T-cell (primary cell): ENCODE measurements at regions not wholly inside any gene's neighbourhood (a gene's known extent, or its start where the extent isn't known, plus 50 kb on each side); places are given as distances from the start of the nearest gene placed in this dataset.

ENCODE experiments used
- ATAC-seq, 4 experiments: fragments of 200-7000 bp in 3 of 4; fragments of 150-1000 bp in 1 of 4; cut with Tn5 transposase; replicated peaks in 1 of 4; 1 replicate in 3 of 4; 2 replicates in 1 of 4; pipeline ENCODE4 v1.10.0; 2021; ENCODE audit warnings: moderate library complexity in 3 of 4, mild to moderate bottlenecking in 2 of 4, moderate number of reproducible peaks in 1 of 4
- CTCF ChIA-PET, 2 donors: fragments of 300-600 bp; sonication (Branson Sonifier 250); formaldehyde crosslinking; loops; one replicate each; lab custom pipeline; 2022; ENCODE audit warnings: antibody characterized with exemption in 2 of 2; lab: Charles Lee
- POLR2A ChIA-PET, 2 donors: fragments of 300-600 bp; sonication (Branson Sonifier 250); formaldehyde crosslinking; loops; one replicate each; lab custom pipeline; 2022; ENCODE audit warnings: antibody characterized with exemption in 2 of 2; lab: Charles Lee
- DNase-seq, 35 experiments: peaks; one replicate each; pipeline versions ENCODE4 v3.0.0 to v3.0.0-alpha.2; 2013 to 2023
- H3K27ac ChIP-seq: one replicate; pipeline ENCODE4 v1.5.1; 2013; ENCODE audit warnings: low read length
- H3K27me3 ChIP-seq, 2 experiments: replicated peaks in 1 of 2; 1 replicate in 1 of 2; 2 replicates in 1 of 2; pipeline versions ENCODE4 v1.6.1 to v1.7.0; 2013; ENCODE audit warnings: low read length in 1 of 2, mixed read lengths in 1 of 2; ENCODE audit not compliant: control insufficient read depth in 2 of 2, insufficient read depth in 2 of 2; ENCODE audit errors: extremely low read depth in 1 of 2
- H3K36me3 ChIP-seq, 2 donors: 1 replicate in 1 of 2; 2 replicates in 1 of 2; pipeline versions ENCODE4 v1.6.1 to v1.7.0; 2013; ENCODE audit warnings: low read length in 1 of 2; ENCODE audit not compliant: control insufficient read depth in 2 of 2, insufficient read depth in 1 of 2; ENCODE audit errors: extremely low read depth in 1 of 2
- H3K4me1 ChIP-seq, 2 experiments: 1 replicate in 1 of 2; 2 replicates in 1 of 2; pipeline versions ENCODE4 v1.6.1 to v1.7.0; 2013; ENCODE audit warnings: low read length in 2 of 2, mixed read lengths in 1 of 2; ENCODE audit not compliant: insufficient read depth in 2 of 2, control insufficient read depth in 1 of 2; ENCODE audit errors: extremely low read depth in 1 of 2
- H3K4me3 ChIP-seq, 2 donors: 1 replicate in 1 of 2; 2 replicates in 1 of 2; pipeline versions ENCODE4 v1.5.1 to v1.7.0; 2013; ENCODE audit warnings: mild to moderate bottlenecking in 2 of 2, low read length in 1 of 2, moderate library complexity in 1 of 2; ENCODE audit not compliant: control insufficient read depth in 1 of 2; ENCODE audit errors: extremely low read depth in 1 of 2
- H3K9me3 ChIP-seq: 2 replicates; pipeline ENCODE4 v1.7.0; 2013
- H3K27ac Mint-ChIP-seq, 2 donors: one replicate each; pipeline ENCODE4 v1.8.0; 2020 to 2021; ENCODE audit warnings: mild to moderate bottlenecking in 2 of 2, mixed read lengths in 2 of 2
- H3K27me3 Mint-ChIP-seq, 2 donors: one replicate each; pipeline ENCODE4 v1.8.0; 2021 to 2022; ENCODE audit warnings: mixed read lengths in 2 of 2
- H3K36me3 Mint-ChIP-seq: one replicate; pipeline ENCODE4 v1.8.0; 2021; ENCODE audit warnings: mixed read lengths
- H3K4me1 Mint-ChIP-seq, 3 donors: one replicate each; pipeline ENCODE4 v1.8.0; 2020 to 2022; ENCODE audit warnings: mixed read lengths in 3 of 3, mild to moderate bottlenecking in 1 of 3
- H3K4me3 Mint-ChIP-seq, 3 donors: one replicate each; pipeline ENCODE4 v1.8.0; 2020 to 2022; ENCODE audit warnings: mild to moderate bottlenecking in 3 of 3, mixed read lengths in 3 of 3, moderate library complexity in 3 of 3
- H3K9me3 Mint-ChIP-seq, 3 donors: one replicate each; pipeline ENCODE4 v1.8.0; 2020 to 2022; ENCODE audit warnings: mixed read lengths in 3 of 3
- WGBS: methylation state at CpG from one replicate; pipeline ENCODE4 v1.1.5; 2013; ENCODE audit warnings: missing lambda C conversion rate; ENCODE audit not compliant: insufficient coverage; 5-methylcytosine and 5-hydroxymethylcytosine counted together

GRCh38 chr2:23112517-23112916 is 272.5 kb upstream of the KLHL29 start:
- Mint-ChIP-seq H3K4me3 (no peak overlapping the region), H3K27me3 (peaks cover 0 to 12% of the 10 kb centered on the region in 2 donors), H3K27ac (no peak overlapping the region), H3K36me3 (no peaks in the 10 kb centered on the region), H3K4me1 (no peaks in the 10 kb centered on the region), H3K9me3 (peaks cover 5 to 19% (median 11%) of the 10 kb centered on the region in 3 donors)
- ChIA-PET CTCF (no interaction called here), POLR2A (no interaction called here)
- Histone ChIP-seq H3K36me3 (no peaks in the 10 kb centered on the region), H3K27me3 (no peaks in the 10 kb centered on the region), H3K9me3 (no peaks in the 10 kb centered on the region), H3K4me1 (no peaks in the 10 kb centered on the region), H3K4me3 (no peak overlapping the region), H3K27ac (no peak overlapping the region)
- no peak for ATAC-seq
- WGBS: 100% methylated on average over 2 of the region's 6 CpGs
- DNase-seq: no peak

GRCh38 chr2:23114299-23114698 is 270.7 kb upstream of the KLHL29 start:
- no peak for ATAC-seq

GRCh38 chr2:23118313-23118712 is 266.7 kb upstream of the KLHL29 start:
- Mint-ChIP-seq H3K9me3 (peaks cover 0 to 5% (median 0%) of the 10 kb centered on the region in 3 donors), H3K27ac (no peak overlapping the region), H3K36me3 (no peaks in the 10 kb centered on the region), H3K27me3 (peaks cover 2 to 12% of the 10 kb centered on the region in 2 donors), H3K4me3 (no peak overlapping the region), H3K4me1 (no peaks in the 10 kb centered on the region)
- DNase-seq: no peak
- H3K27ac ChIP-seq: no peak overlapping the region
- 87% methylated on average over 9 of the region's 9 CpGs for WGBS
- ChIA-PET CTCF (no interaction called here), POLR2A (no interaction called here)
- no peaks in the 10 kb centered on the region for H3K4me1 ChIP-seq
- no peaks in the 10 kb centered on the region for H3K9me3 ChIP-seq
- no peak overlapping the region for H3K4me3 ChIP-seq
- H3K27me3 ChIP-seq: peaks cover 0 to 4% of the 10 kb centered on the region in 2 experiments
- no peaks in the 10 kb centered on the region for H3K36me3 ChIP-seq
- no peak for ATAC-seq

More at GRCh38 chr2:23114299-23114698, 270.7 kb upstream of the KLHL29 start:
- Mint-ChIP-seq H3K4me1 (no peaks in the 10 kb centered on the region), H3K27me3 (peaks cover 0 to 12% of the 10 kb centered on the region in 2 donors), H3K36me3 (no peaks in the 10 kb centered on the region), H3K4me3 (no peak overlapping the region), H3K27ac (no peak overlapping the region), H3K9me3 (peaks cover 5 to 15% (median 11%) of the 10 kb centered on the region in 3 donors)
- no peaks in the 10 kb centered on the region for H3K4me1 ChIP-seq
- H3K27ac ChIP-seq: no peak overlapping the region
- H3K36me3 ChIP-seq: no peaks in the 10 kb centered on the region
- H3K27me3 ChIP-seq: no peaks in the 10 kb centered on the region
- ChIA-PET POLR2A (no interaction called here), CTCF (no interaction called here)
- no CpG with 5 or more reads among the region's 1 CpG for WGBS
- H3K9me3 ChIP-seq: no peaks in the 10 kb centered on the region
- H3K4me3 ChIP-seq: no peak overlapping the region
- no peak for DNase-seq

GRCh38 chr2:23118894-23119293 is 266.1 kb upstream of the KLHL29 start:
- H3K27ac Mint-ChIP-seq: no peak overlapping the region
- POLR2A ChIA-PET: no interaction called here

GRCh38 chr2:23120161-23120560 is 264.8 kb upstream of the KLHL29 start:
- H3K36me3 ChIP-seq: no peaks in the 10 kb centered on the region

More at GRCh38 chr2:23118894-23119293, 266.1 kb upstream of the KLHL29 start:
- no peak overlapping the region for H3K27ac ChIP-seq
- H3K36me3 Mint-ChIP-seq: no peaks in the 10 kb centered on the region
- CTCF ChIA-PET: no interaction called here
- H3K9me3 Mint-ChIP-seq: peaks cover 0 to 2% (median 0%) of the 10 kb centered on the region in 3 donors
- ATAC-seq (no peak), DNase-seq (no peak)
- WGBS: 90% methylated on average over 8 of the region's 11 CpGs
- no peaks in the 10 kb centered on the region for H3K36me3 ChIP-seq
- no peaks in the 10 kb centered on the region for H3K4me1 ChIP-seq
- no peak overlapping the region for H3K4me3 ChIP-seq
- no peaks in the 10 kb centered on the region for H3K9me3 ChIP-seq
- peaks cover 4 to 11% of the 10 kb centered on the region in 2 donors for H3K27me3 Mint-ChIP-seq
- peaks cover 0 to 4% of the 10 kb centered on the region in 2 experiments for H3K27me3 ChIP-seq
- no peaks in the 10 kb centered on the region for H3K4me1 Mint-ChIP-seq
- H3K4me3 Mint-ChIP-seq: no peak overlapping the region

GRCh38 chr2:23121968-23122648 is 262.9 kb upstream of the KLHL29 start:
- Mint-ChIP-seq H3K4me1 (no peaks in the 10 kb centered on the region), H3K4me3 (no peak overlapping the region), H3K36me3 (no peaks in the 10 kb centered on the region), H3K27ac (no peak overlapping the region), H3K27me3 (peaks cover 4 to 16% of the 10 kb centered on the region in 2 donors), H3K9me3 (no peaks in the 10 kb centered on the region)
- POLR2A ChIA-PET: no interaction called here
- Histone ChIP-seq H3K9me3 (no peaks in the 10 kb centered on the region), H3K27me3 (peaks cover 0 to 6% of the 10 kb centered on the region in 2 experiments), H3K36me3 (no peaks in the 10 kb centered on the region), H3K4me1 (no peaks in the 10 kb centered on the region), H3K27ac (no peak overlapping the region), H3K4me3 (no peak overlapping the region)
- WGBS: 79% methylated on average over 3 of the region's 4 CpGs
- DNase-seq (no peak), ATAC-seq (no peak)
- CTCF ChIA-PET: interaction anchor here in 1 of 2 donors (0.6 kb wide), 1 partner anchor 24 kb away, joined by 3 read pairs; no protein-coding TSS in a partner anchor

More at GRCh38 chr2:23120161-23120560, 264.8 kb upstream of the KLHL29 start:
- Mint-ChIP-seq H3K27me3 (peaks cover 4 to 8% of the 10 kb centered on the region in 2 donors), H3K36me3 (no peaks in the 10 kb centered on the region), H3K4me1 (no peaks in the 10 kb centered on the region), H3K27ac (no peak overlapping the region), H3K9me3 (no peaks in the 10 kb centered on the region), H3K4me3 (no peak overlapping the region)
- no peak for DNase-seq
- POLR2A ChIA-PET: no interaction called here
- 100% methylated on average over 2 of the region's 4 CpGs for WGBS
- Histone ChIP-seq H3K27me3 (peaks cover 0 to 6% of the 10 kb centered on the region in 2 experiments), H3K27ac (no peak overlapping the region), H3K4me1 (no peaks in the 10 kb centered on the region), H3K4me3 (no peak overlapping the region), H3K9me3 (no peaks in the 10 kb centered on the region)
- no peak for ATAC-seq
- CTCF ChIA-PET: no interaction called here
